GM13977 (cell line): ENCODE measurements at regions not wholly inside any gene's neighbourhood (a gene's known extent, or its start where the extent isn't known, plus 50 kb on each side); places are given as distances from the start of the nearest gene placed in this dataset.

Experiments used
- DNase-seq: peaks from one replicate; pipeline ENCODE4 v3.0.0; 2012; ENCODE audit warnings: low spot score
- in situ Hi-C: fragments of 300-500 bp; cut with MboI; formaldehyde crosslinking; loops from one replicate; pipeline ENCODE4 v1.12.0; 2022; ENCODE audit warnings: low sequenced_read_pairs, low pct_unique_long_range_greater_than_20kb, mixed read lengths, inconsistent platforms; ENCODE audit not compliant: unreplicated experiment
- TF ChIP-seq, protein P1 (sequence below): IDR thresholded peaks from 2 replicates; pipeline ENCODE4 v1.5.1; 2012; ENCODE audit warnings: mild to moderate bottlenecking, control low read depth; ENCODE audit not compliant: insufficient read depth; ENCODE audit errors: extremely low read depth, missing control alignments

GRCh38 chr20:57092900-57093530, 173.4 kb downstream of the BMP7 start:
- TF ChIP-seq, protein P1, sequence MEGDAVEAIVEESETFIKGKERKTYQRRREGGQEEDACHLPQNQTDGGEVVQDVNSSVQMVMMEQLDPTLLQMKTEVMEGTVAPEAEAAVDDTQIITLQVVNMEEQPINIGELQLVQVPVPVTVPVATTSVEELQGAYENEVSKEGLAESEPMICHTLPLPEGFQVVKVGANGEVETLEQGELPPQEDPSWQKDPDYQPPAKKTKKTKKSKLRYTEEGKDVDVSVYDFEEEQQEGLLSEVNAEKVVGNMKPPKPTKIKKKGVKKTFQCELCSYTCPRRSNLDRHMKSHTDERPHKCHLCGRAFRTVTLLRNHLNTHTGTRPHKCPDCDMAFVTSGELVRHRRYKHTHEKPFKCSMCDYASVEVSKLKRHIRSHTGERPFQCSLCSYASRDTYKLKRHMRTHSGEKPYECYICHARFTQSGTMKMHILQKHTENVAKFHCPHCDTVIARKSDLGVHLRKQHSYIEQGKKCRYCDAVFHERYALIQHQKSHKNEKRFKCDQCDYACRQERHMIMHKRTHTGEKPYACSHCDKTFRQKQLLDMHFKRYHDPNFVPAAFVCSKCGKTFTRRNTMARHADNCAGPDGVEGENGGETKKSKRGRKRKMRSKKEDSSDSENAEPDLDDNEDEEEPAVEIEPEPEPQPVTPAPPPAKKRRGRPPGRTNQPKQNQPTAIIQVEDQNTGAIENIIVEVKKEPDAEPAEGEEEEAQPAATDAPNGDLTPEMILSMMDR: no peak
- no peak for DNase-seq
- in situ Hi-C loops: no loop called here

DNA sequence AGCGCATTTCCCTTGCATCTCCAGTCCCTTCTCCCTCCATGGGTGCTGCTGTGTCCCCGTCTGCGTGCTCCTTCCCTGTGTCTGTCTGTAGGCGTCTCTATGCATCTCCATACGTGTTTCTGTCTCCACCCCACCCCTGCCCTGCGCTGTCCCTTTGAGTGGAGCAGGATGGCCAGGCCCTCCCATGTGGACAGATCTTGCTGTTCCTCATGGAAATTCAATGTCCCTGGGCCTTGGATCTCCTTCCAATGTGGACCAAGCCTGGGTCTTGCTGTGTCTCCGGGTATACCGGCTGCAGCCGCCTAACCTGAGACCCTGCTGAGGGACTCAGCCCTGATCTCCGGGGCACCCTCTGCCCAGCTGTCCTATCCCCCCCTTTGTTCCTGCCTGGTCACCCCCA, 172.7 kb downstream of the BMP7 start:
- TF ChIP-seq, protein P1: no peak
- no peak for DNase-seq
- in situ Hi-C loops: no loop called here

GRCh38 chr20:57094252-57094891, 172.1 kb downstream of the BMP7 start:
- TF ChIP-seq, protein P1: no peak
- in situ Hi-C loops: no loop called here
- no peak for DNase-seq

GRCh38 chr20:57094991-57095390, 171.4 kb downstream of the BMP7 start:
- DNase-seq: no peak
- in situ Hi-C loops: no loop called here
- TF ChIP-seq, protein P1: no peak

- in situ Hi-C loops: no loop called here
These were observed 171.0 kb downstream of the BMP7 start for GRCh38 chr20:57095426-57095825.

GRCh38 chr20:57097245-57097915, 169.1 kb downstream of the BMP7 start:
- TF ChIP-seq, protein P1: no peak
- in situ Hi-C loops: no loop called here
- no peak for DNase-seq

More at GRCh38 chr20:57095426-57095825, 171.0 kb downstream of the BMP7 start:
- TF ChIP-seq, protein P1: no peak
- no peak for DNase-seq
